Fibroblast of lung (primary cell): ENCODE measurements at regions not wholly inside any gene's neighbourhood (a gene's known extent, or its start where the extent isn't known, plus 50 kb on each side); places are given as distances from the start of the nearest gene placed in this dataset.

Experiments used
- DNase-seq, 2 donors: peaks; one replicate each; pipeline versions ENCODE4 v3.0.0 to v3.0.0-alpha.2; 2010; ENCODE audit warnings: low read depth in 2 of 2
- H2AFZ ChIP-seq: 2 replicates; pipeline ENCODE4 v1.5.1; 2012; ENCODE audit warnings: low read length, control low read depth, inconsistent platforms
- H3K27ac ChIP-seq: 2 replicates; pipeline ENCODE4 v1.5.1; 2011; ENCODE audit warnings: low read length, control low read depth; ENCODE audit not compliant: insufficient read depth
- H3K27me3 ChIP-seq: 2 replicates; pipeline ENCODE4 v1.5.1; 2011; ENCODE audit warnings: mild to moderate bottlenecking, low read length; ENCODE audit not compliant: control insufficient read depth, insufficient read depth
- H3K36me3 ChIP-seq: 2 replicates; pipeline ENCODE4 v1.5.1; 2011; ENCODE audit warnings: low read length; ENCODE audit not compliant: control insufficient read depth, insufficient read depth
- H3K4me1 ChIP-seq: 2 replicates; pipeline ENCODE4 v1.5.1; 2011; ENCODE audit warnings: low read length; ENCODE audit not compliant: control insufficient read depth, insufficient read depth; ENCODE audit errors: extremely low read depth
- H3K4me2 ChIP-seq: 2 replicates; pipeline ENCODE4 v1.5.1; 2011; ENCODE audit warnings: low read length, control low read depth; ENCODE audit not compliant: insufficient read depth; ENCODE audit errors: extremely low read depth
- H3K4me3 ChIP-seq, 4 experiments: fragments of 200-600 bp in 1 of 4; sonication (generic) in 1 of 4; replicated peaks in 1 of 4; 2 replicates each; pipeline ENCODE4 v1.5.1; 2011 to 2016; ENCODE audit warnings: low read length in 4 of 4, low read depth in 3 of 4, mild to moderate bottlenecking in 3 of 4, control low read depth in 2 of 4, inconsistent platforms in 1 of 4, mixed read lengths in 1 of 4; ENCODE audit not compliant: insufficient read depth in 1 of 4; ENCODE audit errors: control extremely low read depth in 1 of 4
- H3K79me2 ChIP-seq: 2 replicates; pipeline ENCODE4 v1.5.1; 2012; ENCODE audit warnings: mild to moderate bottlenecking, low read length, inconsistent platforms; ENCODE audit not compliant: control insufficient read depth, insufficient read depth
- H3K9ac ChIP-seq: 2 replicates; pipeline ENCODE4 v1.5.1; 2011; ENCODE audit warnings: mild to moderate bottlenecking, low read length, control low read depth; ENCODE audit not compliant: insufficient read depth
- H3K9me3 ChIP-seq: 2 replicates; pipeline ENCODE4 v1.5.1; 2012; ENCODE audit warnings: low read depth, low read length; ENCODE audit not compliant: control insufficient read depth, insufficient read depth
- H4K20me1 ChIP-seq: 2 replicates; pipeline ENCODE4 v1.5.1; 2011; ENCODE audit warnings: low read length; ENCODE audit not compliant: control insufficient read depth, insufficient read depth; ENCODE audit errors: extremely low read depth
- EZH2 ChIP-seq: IDR thresholded peaks from 2 replicates; pipeline ENCODE4 v1.5.1; 2012; ENCODE audit warnings: low read length, control low read depth, mild to moderate bottlenecking; ENCODE audit errors: missing control alignments
- TF ChIP-seq, protein P1 (sequence below), 2 donors: IDR thresholded peaks in 1 of 2; conservative IDR thresholded peaks in 1 of 2; 1 replicate in 1 of 2; 2 replicates in 1 of 2; pipeline ENCODE4 v1.5.1; 2011 to 2012; ENCODE audit warnings: low read length in 2 of 2, control low read depth in 1 of 2, inconsistent platforms in 1 of 2, low read depth in 1 of 2, mild to moderate bottlenecking in 1 of 2

DNA sequence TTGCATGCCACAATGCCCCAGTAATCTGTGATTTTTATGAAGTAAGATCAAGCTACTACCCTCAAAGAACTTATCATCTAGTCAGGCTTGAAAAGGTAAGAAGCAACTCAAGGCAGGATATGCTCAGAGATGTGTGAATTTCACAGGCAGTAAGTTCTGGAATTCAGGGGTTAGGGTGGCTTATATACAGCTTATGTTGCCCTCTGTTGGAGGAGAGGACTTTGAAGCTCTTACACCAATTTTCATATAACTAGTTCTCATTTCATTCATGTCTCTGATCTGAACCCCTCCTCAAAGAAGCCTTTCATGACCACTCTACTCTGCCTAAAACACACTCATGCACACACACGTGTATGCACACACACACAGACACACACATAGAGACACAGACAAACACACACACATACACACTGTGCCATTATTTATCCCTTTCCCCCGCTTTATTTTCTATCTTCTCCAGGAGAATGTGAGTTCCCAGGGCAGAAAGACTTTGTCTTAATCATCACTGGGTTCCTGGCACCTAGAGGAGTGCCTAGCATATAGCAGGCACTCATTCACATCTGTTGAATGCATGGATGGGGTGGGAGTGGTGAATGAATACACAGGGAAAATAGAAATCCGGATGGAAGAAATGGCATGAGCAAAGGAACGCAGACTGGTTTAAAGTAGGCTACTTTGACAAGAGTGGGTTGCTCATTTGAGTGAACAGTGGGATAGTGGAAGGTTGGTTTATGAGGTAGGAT, 220.7 kb upstream of the ZBED5 start:
- no peak overlapping the region for H3K9ac ChIP-seq
- no peak overlapping the region for H2AFZ ChIP-seq
- H3K4me1 ChIP-seq, result no peaks in the 10 kb centered on the region
- no peak overlapping the region for H3K4me2 ChIP-seq
- no peaks in the 10 kb centered on the region for H3K9me3 ChIP-seq
- H3K4me3 ChIP-seq, result no peak overlapping the region
- no peaks in the 10 kb centered on the region for H3K79me2 ChIP-seq
- H3K27ac ChIP-seq, result no peak overlapping the region
- TF ChIP-seq EZH2, result no peak
- TF ChIP-seq, protein P1, sequence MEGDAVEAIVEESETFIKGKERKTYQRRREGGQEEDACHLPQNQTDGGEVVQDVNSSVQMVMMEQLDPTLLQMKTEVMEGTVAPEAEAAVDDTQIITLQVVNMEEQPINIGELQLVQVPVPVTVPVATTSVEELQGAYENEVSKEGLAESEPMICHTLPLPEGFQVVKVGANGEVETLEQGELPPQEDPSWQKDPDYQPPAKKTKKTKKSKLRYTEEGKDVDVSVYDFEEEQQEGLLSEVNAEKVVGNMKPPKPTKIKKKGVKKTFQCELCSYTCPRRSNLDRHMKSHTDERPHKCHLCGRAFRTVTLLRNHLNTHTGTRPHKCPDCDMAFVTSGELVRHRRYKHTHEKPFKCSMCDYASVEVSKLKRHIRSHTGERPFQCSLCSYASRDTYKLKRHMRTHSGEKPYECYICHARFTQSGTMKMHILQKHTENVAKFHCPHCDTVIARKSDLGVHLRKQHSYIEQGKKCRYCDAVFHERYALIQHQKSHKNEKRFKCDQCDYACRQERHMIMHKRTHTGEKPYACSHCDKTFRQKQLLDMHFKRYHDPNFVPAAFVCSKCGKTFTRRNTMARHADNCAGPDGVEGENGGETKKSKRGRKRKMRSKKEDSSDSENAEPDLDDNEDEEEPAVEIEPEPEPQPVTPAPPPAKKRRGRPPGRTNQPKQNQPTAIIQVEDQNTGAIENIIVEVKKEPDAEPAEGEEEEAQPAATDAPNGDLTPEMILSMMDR (conservative IDR thresholded peaks at IDR 0.05 in 1 of 2, IDR thresholded peaks at IDR 0.05 in 1 of 2; ENCODE audit: low read depth in 1 of 2, low read length in 2 of 2), result peak; percentile 25 to 32
- DNase-seq, result peak in 1 of 2 donors; percentile 34
- peaks cover 33% of the 10 kb centered on the region for H3K27me3 ChIP-seq
- H4K20me1 ChIP-seq, result no peaks in the 10 kb centered on the region
- no peaks in the 10 kb centered on the region for H3K36me3 ChIP-seq

DNA sequence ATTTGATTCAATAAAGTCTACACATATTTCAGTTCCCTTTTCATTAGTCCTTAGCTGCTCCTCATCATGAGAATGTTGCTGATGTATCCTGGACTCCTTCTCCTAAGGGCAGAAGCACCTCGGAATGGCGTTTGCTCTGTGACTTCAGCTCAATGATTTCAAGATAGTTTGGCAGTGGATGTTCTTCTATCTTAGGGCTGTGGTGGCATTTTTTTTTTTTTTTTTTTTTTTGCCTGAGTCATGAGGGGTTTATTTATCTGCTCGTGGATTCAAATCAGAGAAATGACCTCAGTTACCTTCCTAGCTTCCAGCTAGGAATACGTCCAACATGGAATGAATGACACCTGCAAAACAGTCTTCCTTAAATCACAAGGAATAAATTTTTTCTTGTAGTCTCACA, 220.0 kb upstream of the ZBED5 start:
- peaks cover 32% of the 10 kb centered on the region for H3K27me3 ChIP-seq
- TF ChIP-seq, protein P1 (conservative IDR thresholded peaks at IDR 0.05 in 1 of 2, IDR thresholded peaks at IDR 0.05 in 1 of 2; ENCODE audit: low read depth in 1 of 2, low read length in 2 of 2), result no peak
- no peak for TF ChIP-seq EZH2
- H3K79me2 ChIP-seq, result no peaks in the 10 kb centered on the region
- no peaks in the 10 kb centered on the region for H3K4me1 ChIP-seq
- H3K9me3 ChIP-seq, result no peaks in the 10 kb centered on the region
- H3K36me3 ChIP-seq, result no peaks in the 10 kb centered on the region
- no peak overlapping the region for H3K9ac ChIP-seq
- no peak overlapping the region for H3K4me2 ChIP-seq
- H2AFZ ChIP-seq, result no peak overlapping the region
- no peak overlapping the region for H3K27ac ChIP-seq
- DNase-seq, result no peak
- H4K20me1 ChIP-seq, result no peaks in the 10 kb centered on the region
- no peak overlapping the region for H3K4me3 ChIP-seq

DNA sequence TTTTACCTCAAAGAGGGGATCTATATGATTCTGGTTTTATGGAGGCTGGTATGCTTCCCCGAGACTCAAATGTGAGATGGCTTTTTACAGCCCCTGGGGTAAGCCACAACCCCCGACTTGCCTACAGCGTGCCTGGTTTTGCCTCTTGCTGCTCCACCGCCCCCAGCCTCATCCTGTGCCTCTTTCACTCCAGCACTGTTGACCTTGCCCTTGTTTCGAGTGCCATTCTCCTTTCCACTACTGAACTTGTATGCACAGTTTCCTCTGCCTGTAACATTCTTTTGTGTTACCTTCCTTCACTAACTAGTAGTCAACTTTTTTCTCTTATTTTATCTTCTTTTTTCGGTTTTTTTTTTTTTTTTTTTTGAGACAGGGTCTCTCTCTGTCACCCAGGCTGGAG, 219.0 kb upstream of the ZBED5 start:
- H3K4me3 ChIP-seq, result no peak overlapping the region
- no peaks in the 10 kb centered on the region for H3K79me2 ChIP-seq
- no peaks in the 10 kb centered on the region for H3K4me1 ChIP-seq
- H3K9me3 ChIP-seq, result no peaks in the 10 kb centered on the region
- no peak overlapping the region for H2AFZ ChIP-seq
- DNase-seq, result no peak
- no peak overlapping the region for H3K4me2 ChIP-seq
- no peak overlapping the region for H3K9ac ChIP-seq
- H3K36me3 ChIP-seq, result no peaks in the 10 kb centered on the region
- TF ChIP-seq, protein P1 (conservative IDR thresholded peaks at IDR 0.05 in 1 of 2, IDR thresholded peaks at IDR 0.05 in 1 of 2; ENCODE audit: low read depth in 1 of 2, low read length in 2 of 2), result no peak
- no peak for TF ChIP-seq EZH2
- H3K27ac ChIP-seq, result no peak overlapping the region
- no peaks in the 10 kb centered on the region for H4K20me1 ChIP-seq
- peaks cover 29% of the 10 kb centered on the region for H3K27me3 ChIP-seq
